Activated naive CD4-positive, alpha-beta T cell treated with anti-CD3 and anti-CD28 coated beads for 36 hours (primary cell): ENCODE measurements at regions not wholly inside any gene's neighbourhood (a gene's known extent, or its start where the extent isn't known, plus 50 kb on each side); places are given as distances from the start of the nearest gene placed in this dataset.

Experiments
- CTCF ChIA-PET: fragments of 350-600 bp; sonication (Branson Sonifier 250); formaldehyde crosslinking; loops from one replicate; lab custom pipeline; 2021; ENCODE audit warnings: antibody characterized with exemption; lab: Charles Lee
- DNase-seq: peaks from one replicate; pipeline ENCODE4 v3.0.0-alpha.2; 2020
- H3K27ac Mint-ChIP-seq: one replicate; pipeline ENCODE4 v1.8.0; 2021; ENCODE audit warnings: mild to moderate bottlenecking, mixed read lengths
- H3K27me3 Mint-ChIP-seq: one replicate; pipeline ENCODE4 v1.8.0; 2021; ENCODE audit warnings: low read depth, mixed read lengths
- H3K36me3 Mint-ChIP-seq: one replicate; pipeline ENCODE4 v1.8.0; 2021; ENCODE audit warnings: low read depth, mixed read lengths
- H3K4me1 Mint-ChIP-seq: one replicate; pipeline ENCODE4 v1.8.0; 2021; ENCODE audit warnings: low read depth, mixed read lengths
- H3K4me3 Mint-ChIP-seq: one replicate; pipeline ENCODE4 v1.8.0; 2021; ENCODE audit warnings: mild to moderate bottlenecking, moderate library complexity, mixed read lengths
- H3K9me3 Mint-ChIP-seq: one replicate; pipeline ENCODE4 v1.8.0; 2021; ENCODE audit warnings: mixed read lengths
- intact Hi-C: fragments of 100-400 bp; cut with micrococcal nuclease; formaldehyde crosslinking; loops from one replicate; pipeline ENCODE4 v1.15.1; 2023

DNA sequence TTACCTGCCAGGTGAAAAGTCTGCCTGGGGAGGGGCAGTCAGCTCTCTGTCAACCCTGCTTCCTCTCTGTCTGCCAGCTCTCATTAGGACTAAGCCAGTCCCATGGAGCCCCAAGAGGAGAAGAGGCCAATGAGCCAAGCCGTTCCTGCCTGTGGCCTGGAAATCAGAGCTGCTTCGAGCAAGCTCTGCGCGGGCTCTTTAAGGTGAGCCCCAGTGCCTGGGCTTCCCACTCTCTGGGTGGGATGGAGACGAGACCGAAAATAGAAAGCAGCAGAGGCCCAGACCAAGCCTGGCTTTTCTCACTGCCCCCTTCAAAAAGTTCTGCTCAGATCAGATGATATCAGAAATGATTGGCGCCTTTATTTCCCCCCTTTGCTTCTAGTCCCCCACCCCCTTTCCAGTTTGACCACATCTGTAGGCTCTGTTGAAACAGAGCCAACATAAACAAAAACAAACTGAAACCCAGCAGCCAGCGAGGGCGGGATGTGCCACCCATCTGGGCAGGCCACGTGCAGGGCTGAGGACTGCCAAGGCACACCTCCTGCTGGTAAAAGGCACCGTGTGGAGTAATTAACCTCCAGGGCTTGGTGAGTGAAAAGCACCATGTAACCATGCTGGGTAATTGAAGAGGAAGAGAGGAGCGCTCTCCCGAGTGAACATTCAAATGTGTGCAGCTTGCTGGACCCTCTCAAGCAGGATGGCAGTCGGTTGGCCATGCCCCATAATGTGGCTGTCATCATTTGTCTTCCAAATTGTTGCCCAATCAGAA, 471.0 kb upstream of the PROK2 start:
- no peaks in the 10 kb centered on the region for H3K27me3 Mint-ChIP-seq
- no peak overlapping the region for H3K4me3 Mint-ChIP-seq
- CTCF ChIA-PET: no interaction called here
- no peak overlapping the region for H3K27ac Mint-ChIP-seq
- peaks cover 51% of the 10 kb centered on the region for H3K4me1 Mint-ChIP-seq
- H3K9me3 Mint-ChIP-seq: peaks cover 11% of the 10 kb centered on the region
- peak; percentile 61 for DNase-seq
- intact Hi-C loops: no loop called here
- H3K36me3 Mint-ChIP-seq: peaks cover 5% of the 10 kb centered on the region

GRCh38 chr3:72255191-72255590, 470.2 kb upstream of the PROK2 start:
- no peak for DNase-seq
- Mint-ChIP-seq H3K27me3 (no peaks in the 10 kb centered on the region), H3K9me3 (peaks cover 11% of the 10 kb centered on the region), H3K4me1 (peaks cover 43% of the 10 kb centered on the region), H3K27ac (no peak overlapping the region), H3K36me3 (peaks cover 5% of the 10 kb centered on the region), H3K4me3 (no peak overlapping the region)
- intact Hi-C loops: no loop called here
- CTCF ChIA-PET: no interaction called here

DNA sequence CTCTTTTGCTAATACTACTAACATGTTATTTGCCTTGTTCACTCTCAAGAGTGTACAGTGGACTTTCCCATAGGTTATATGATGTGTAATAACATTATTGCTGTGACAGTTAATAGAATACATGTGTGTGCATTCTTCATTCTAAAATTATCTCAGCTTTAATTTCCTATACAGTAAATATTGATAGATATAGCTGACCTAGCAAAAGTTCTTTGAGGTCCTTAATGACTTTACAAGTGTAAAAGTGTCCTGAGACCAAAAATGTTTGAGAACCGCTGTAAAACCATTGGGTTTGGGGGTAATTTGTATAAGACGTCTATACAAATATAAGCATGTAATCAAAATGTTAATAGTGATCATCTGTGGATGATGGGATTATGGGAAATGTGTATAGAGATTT, 469.5 kb upstream of the PROK2 start:
- Mint-ChIP-seq H3K4me3 (no peak overlapping the region), H3K27ac (no peak overlapping the region), H3K4me1 (peaks cover 36% of the 10 kb centered on the region), H3K9me3 (peaks cover 11% of the 10 kb centered on the region), H3K27me3 (no peaks in the 10 kb centered on the region), H3K36me3 (peaks cover 5% of the 10 kb centered on the region)
- intact Hi-C loops: no loop called here
- no peak for DNase-seq
- CTCF ChIA-PET: interaction anchor here (0.6 kb wide), 1 partner anchor 303 kb away, joined by 3 read pairs; no protein-coding TSS in a partner anchor

- intact Hi-C loops: no loop called here
- Mint-ChIP-seq H3K27ac (no peak overlapping the region), H3K9me3 (no peaks in the 10 kb centered on the region), H3K4me1 (peaks cover 2% of the 10 kb centered on the region), H3K27me3 (no peaks in the 10 kb centered on the region), H3K36me3 (no peaks in the 10 kb centered on the region), H3K4me3 (no peak overlapping the region)
- CTCF ChIA-PET: no interaction called here
- no peak for DNase-seq
Measured at GRCh38 chr3:72250725-72251124, 465.8 kb upstream of the PROK2 start.

GRCh38 chr3:72248869-72249268, 463.9 kb upstream of the PROK2 start:
- Mint-ChIP-seq H3K4me1 (no peaks in the 10 kb centered on the region), H3K4me3 (no peak overlapping the region), H3K27me3 (no peaks in the 10 kb centered on the region), H3K36me3 (no peaks in the 10 kb centered on the region), H3K27ac (no peak overlapping the region), H3K9me3 (no peaks in the 10 kb centered on the region)
- CTCF ChIA-PET: no interaction called here
- no peak for DNase-seq
- intact Hi-C loops: no loop called here

DNA sequence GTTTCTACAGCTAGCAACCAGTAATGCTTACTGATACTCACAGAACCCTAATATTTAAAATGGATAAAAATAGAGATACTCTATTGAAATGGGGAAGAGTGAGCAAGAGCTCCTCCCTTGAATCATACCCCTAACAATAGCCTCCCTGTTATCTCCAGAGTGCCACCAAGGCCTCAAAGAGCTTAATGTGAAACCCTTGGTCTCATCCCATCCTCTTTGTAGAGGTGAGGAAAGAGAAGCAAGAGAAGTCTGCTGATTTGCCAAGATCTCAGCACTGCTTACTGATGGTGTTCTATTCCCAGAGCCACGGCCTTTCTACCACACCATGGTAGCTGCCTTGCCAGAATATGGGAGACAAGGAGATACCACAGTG, 463.4 kb upstream of the PROK2 start:
- Mint-ChIP-seq H3K4me3 (no peak overlapping the region), H3K9me3 (no peaks in the 10 kb centered on the region), H3K36me3 (no peaks in the 10 kb centered on the region), H3K4me1 (no peaks in the 10 kb centered on the region), H3K27me3 (no peaks in the 10 kb centered on the region), H3K27ac (no peak overlapping the region)
- intact Hi-C loops: no loop called here
- CTCF ChIA-PET: no interaction called here
- DNase-seq: no peak

DNA sequence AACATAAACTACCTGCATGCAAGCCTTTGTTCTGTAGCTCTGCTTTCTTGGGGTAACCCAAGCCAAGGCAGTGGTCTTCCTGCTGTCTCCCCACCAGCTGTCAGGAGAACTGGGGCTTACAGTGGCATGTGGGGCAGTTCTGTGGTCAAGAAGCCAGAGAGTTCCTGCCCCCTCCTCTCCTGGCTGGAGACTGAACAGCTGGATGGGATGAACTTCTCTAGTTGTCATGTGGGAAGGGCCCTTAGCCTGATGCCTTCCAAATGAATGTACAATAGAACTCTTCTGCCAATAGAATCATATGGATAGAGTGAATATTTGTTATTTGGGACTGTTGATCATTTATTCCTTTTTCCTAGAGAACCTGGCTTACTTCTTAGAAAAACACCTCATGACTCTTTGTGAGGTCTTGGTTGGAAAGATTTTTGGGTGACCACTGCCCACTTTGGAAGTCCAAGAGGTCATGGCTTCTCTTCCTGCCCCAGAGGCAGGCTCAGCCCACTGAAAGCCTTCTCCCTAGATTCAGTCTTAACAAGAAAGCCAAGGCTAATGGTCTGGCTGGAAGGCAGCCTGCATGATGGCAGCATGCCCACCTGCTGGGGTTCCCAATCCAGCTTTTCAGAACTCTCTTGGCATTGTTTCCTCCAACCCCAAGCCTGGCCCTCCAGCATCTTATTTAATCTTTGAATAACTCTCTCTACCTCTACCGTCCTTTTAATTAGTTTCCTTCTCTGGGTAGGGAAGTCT, 462.9 kb upstream of the PROK2 start:
- intact Hi-C loops: no loop called here
- CTCF ChIA-PET: no interaction called here
- no peak for DNase-seq
- Mint-ChIP-seq H3K4me1 (no peaks in the 10 kb centered on the region), H3K27me3 (no peaks in the 10 kb centered on the region), H3K27ac (no peak overlapping the region), H3K4me3 (no peak overlapping the region), H3K9me3 (no peaks in the 10 kb centered on the region), H3K36me3 (no peaks in the 10 kb centered on the region)

- Mint-ChIP-seq H3K27me3 (no peaks in the 10 kb centered on the region), H3K4me1 (no peaks in the 10 kb centered on the region), H3K36me3 (no peaks in the 10 kb centered on the region), H3K9me3 (no peaks in the 10 kb centered on the region), H3K27ac (no peak overlapping the region), H3K4me3 (no peak overlapping the region)
- intact Hi-C loops: no loop called here
- CTCF ChIA-PET: no interaction called here
- no peak for DNase-seq
Measured at GRCh38 chr3:72247126-72247525, 462.2 kb upstream of the PROK2 start.

DNA sequence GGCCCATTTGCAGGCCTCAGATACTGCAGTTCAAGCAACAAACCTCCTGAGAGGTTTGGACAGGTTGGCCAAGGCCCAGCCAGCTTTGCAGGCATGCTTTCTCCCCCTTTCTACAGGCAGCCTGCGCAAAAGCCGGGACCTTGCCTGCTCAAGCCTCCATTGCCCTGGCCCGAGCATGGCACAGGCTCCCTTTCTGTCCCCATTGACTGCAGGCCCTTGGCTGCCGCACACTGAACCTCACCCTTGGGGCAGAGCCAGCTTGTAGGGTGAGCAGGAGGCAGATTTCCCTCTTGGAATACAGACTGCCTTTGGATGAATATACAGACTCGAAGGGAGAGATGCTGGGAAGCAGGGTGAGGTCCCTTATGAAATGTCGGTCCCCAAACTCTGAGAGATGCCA, 461.7 kb upstream of the PROK2 start:
- Mint-ChIP-seq H3K36me3 (no peaks in the 10 kb centered on the region), H3K27ac (no peak overlapping the region), H3K4me1 (peaks cover 2% of the 10 kb centered on the region), H3K4me3 (no peak overlapping the region), H3K27me3 (no peaks in the 10 kb centered on the region), H3K9me3 (no peaks in the 10 kb centered on the region)
- CTCF ChIA-PET: no interaction called here
- DNase-seq: no peak
- intact Hi-C loops: no loop called here

GRCh38 chr3:72245183-72245811, 460.3 kb upstream of the PROK2 start:
- no peak overlapping the region for H3K27ac Mint-ChIP-seq
- H3K9me3 Mint-ChIP-seq: no peaks in the 10 kb centered on the region
- no peak overlapping the region for H3K4me3 Mint-ChIP-seq
- intact Hi-C loops: no loop called here
- peaks cover 1% of the 10 kb centered on the region for H3K27me3 Mint-ChIP-seq
- CTCF ChIA-PET: no interaction called here
- peaks cover 4% of the 10 kb centered on the region for H3K4me1 Mint-ChIP-seq
- no peaks in the 10 kb centered on the region for H3K36me3 Mint-ChIP-seq
- no peak for DNase-seq

DNA sequence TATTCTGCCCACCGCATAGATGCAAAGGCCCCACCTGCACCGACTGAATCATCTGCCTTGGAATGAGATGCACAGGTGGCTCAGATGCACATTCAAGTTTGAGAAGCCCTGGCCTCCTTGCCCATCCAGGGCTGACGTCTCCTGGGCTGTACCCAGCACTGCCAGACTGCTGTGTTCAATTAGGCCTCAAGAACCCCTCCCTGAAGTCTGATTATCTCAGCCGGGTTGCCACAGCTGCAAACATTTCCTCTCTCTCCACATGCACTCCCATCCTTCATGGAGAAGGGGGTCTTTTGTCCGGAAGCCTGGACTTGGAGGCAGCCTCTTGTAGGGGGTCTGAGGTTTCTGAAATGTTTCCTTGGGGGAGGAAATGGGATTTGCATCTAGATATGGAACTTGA, 459.4 kb upstream of the PROK2 start:
- DNase-seq: no peak
- H3K27ac Mint-ChIP-seq: no peak overlapping the region
- no peaks in the 10 kb centered on the region for H3K9me3 Mint-ChIP-seq
- CTCF ChIA-PET: interaction anchor here (0.6 kb wide), 1 partner anchor 377 kb away, joined by 3 read pairs; no protein-coding TSS in a partner anchor
- peaks cover 1% of the 10 kb centered on the region for H3K27me3 Mint-ChIP-seq
- no peaks in the 10 kb centered on the region for H3K36me3 Mint-ChIP-seq
- H3K4me1 Mint-ChIP-seq: peaks cover 4% of the 10 kb centered on the region
- no peak overlapping the region for H3K4me3 Mint-ChIP-seq
- intact Hi-C loops: no loop called here

- Mint-ChIP-seq H3K36me3 (no peaks in the 10 kb centered on the region), H3K4me3 (no peak overlapping the region), H3K4me1 (peaks cover 4% of the 10 kb centered on the region), H3K9me3 (no peaks in the 10 kb centered on the region), H3K27ac (no peak overlapping the region), H3K27me3 (peaks cover 1% of the 10 kb centered on the region)
- no peak for DNase-seq
- intact Hi-C loops: no loop called here
- CTCF ChIA-PET: no interaction called here
Measured at GRCh38 chr3:72242326-72242725, 457.4 kb upstream of the PROK2 start.
